ENCODE measurements at regions not wholly inside any gene's neighbourhood (a gene's known extent, or its start where the extent isn't known, plus 50 kb on each side); places are given as distances from the start of the nearest gene placed in this dataset.

DNA sequence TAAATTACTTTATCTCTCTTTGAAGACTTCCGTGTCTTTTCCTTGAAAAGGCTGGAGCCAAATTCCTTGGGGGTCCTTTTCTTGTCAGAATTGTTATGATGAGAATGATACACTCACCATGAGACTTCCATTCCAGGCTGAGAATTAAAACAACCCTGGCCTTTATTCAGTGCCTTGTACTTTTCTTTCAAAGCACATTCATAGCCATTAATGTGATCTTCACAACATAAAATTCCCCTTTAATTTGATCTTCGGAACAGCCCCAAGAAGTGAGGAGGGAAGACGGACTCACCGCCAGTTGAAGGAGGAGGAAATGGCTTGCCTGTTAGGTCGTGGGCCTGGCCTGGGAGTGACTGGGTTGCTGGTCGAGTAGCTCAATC, 127.3 kb downstream of the DDX1 start:
- Mint-ChIP-seq H3K27me3 (no peaks in the 10 kb centered on the region), H3K27ac (no peak overlapping the region), H3K9me3 (no peaks in the 10 kb centered on the region), H3K4me1 (no peaks in the 10 kb centered on the region), H3K4me3 (no peak overlapping the region), H3K36me3 (ENCODE audit: low read depth) (no peaks in the 10 kb centered on the region)
- CTCF ChIA-PET, result no interaction called here
- POLR2A ChIA-PET, result no interaction called here
- DNase-seq, result no peak

DNA sequence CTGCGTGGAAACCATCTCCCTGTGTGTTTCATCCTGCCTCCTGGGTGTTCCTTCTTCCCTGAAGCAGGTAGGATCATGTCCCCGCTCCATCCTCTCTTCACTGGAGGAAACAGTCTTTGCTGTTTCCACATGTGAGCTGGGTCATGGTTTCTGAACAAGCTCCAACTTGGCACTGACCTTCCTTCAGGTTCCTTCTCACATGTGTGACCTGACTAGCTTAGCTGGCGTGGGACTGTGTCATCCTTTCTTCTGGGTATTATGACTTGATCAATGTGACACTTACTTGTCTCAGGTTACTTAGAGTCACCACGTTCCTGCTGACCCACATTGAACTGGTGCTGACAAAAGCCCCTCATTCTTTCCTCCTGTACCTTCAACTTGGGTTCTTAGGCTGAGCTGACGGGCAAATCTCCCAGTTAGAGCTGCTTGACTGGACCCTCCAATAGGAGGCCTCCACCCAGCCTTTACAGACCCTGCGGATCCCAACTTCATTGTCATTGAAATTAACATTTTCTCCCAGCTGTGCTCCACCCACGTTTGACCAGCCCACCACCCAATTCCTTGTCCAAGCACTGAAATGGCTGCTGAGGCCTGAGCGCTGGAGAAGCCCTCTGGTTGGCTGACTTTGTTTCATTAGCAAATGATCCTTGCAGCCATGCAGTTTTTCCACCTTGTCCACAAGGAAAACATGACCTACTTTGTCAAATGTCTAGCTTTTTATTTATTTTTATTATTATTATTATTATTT, 128.1 kb downstream of the DDX1 start:
- no peak overlapping the region for H3K27ac Mint-ChIP-seq
- no peak overlapping the region for H3K4me3 Mint-ChIP-seq
- H3K4me1 Mint-ChIP-seq, result no peaks in the 10 kb centered on the region
- H3K9me3 Mint-ChIP-seq, result no peaks in the 10 kb centered on the region
- H3K36me3 Mint-ChIP-seq (ENCODE audit: low read depth), result no peaks in the 10 kb centered on the region
- no peaks in the 10 kb centered on the region for H3K27me3 Mint-ChIP-seq
- CTCF ChIA-PET, result no interaction called here
- no peak for DNase-seq
- POLR2A ChIA-PET, result no interaction called here

- H3K9me3 Mint-ChIP-seq, result no peaks in the 10 kb centered on the region
- no peaks in the 10 kb centered on the region for H3K4me1 Mint-ChIP-seq
- DNase-seq, result no peak
- no peaks in the 10 kb centered on the region for H3K36me3 Mint-ChIP-seq (ENCODE audit: low read depth)
- no peak overlapping the region for H3K27ac Mint-ChIP-seq
- ChIA-PET CTCF (no interaction called here), POLR2A (no interaction called here)
- no peak overlapping the region for H3K4me3 Mint-ChIP-seq
- no peaks in the 10 kb centered on the region for H3K27me3 Mint-ChIP-seq
Observed at GRCh38 chr2:15720561-15721307, 129.1 kb downstream of the DDX1 start.

DNA sequence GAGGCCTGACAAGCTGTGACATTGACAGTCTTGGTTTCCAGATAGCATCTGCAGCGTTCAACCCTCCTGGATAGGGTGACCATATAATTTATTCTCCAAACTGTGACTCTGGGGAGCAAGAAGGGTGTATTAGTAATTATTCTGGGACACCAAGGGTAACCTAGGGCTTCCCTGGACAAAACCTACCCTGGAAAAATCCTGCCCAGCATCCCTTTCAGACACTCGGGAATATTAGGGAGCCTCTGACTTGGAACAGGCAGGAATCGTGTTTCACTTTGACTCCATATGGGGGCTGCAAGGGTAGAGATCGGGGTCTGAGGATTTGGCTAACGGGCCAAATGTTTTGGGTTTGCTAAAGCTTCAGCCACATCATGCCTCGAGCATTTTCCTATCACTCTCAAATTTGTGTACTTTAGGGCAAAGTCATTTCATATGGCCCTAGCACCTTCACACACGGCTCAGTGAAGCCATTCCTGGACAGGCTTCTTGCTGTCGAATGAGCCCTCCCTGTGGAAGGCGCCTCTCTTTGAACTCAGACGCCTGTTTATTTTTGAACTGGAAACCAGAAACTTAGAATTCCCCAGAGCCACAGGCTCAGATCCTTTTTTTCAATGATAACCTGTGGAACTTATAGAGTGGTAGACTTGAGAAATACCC, 129.9 kb downstream of the DDX1 start:
- CTCF ChIA-PET, result no interaction called here
- H3K9me3 Mint-ChIP-seq, result no peaks in the 10 kb centered on the region
- no peak for DNase-seq
- H3K27ac Mint-ChIP-seq, result no peak overlapping the region
- H3K4me1 Mint-ChIP-seq, result no peaks in the 10 kb centered on the region
- H3K4me3 Mint-ChIP-seq, result no peak overlapping the region
- no peaks in the 10 kb centered on the region for H3K36me3 Mint-ChIP-seq (ENCODE audit: low read depth)
- POLR2A ChIA-PET, result no interaction called here
- no peaks in the 10 kb centered on the region for H3K27me3 Mint-ChIP-seq

GRCh38 chr2:15722980-15723379, 131.3 kb downstream of the DDX1 start:
- DNase-seq, result no peak
- Mint-ChIP-seq H3K4me3 (no peak overlapping the region), H3K9me3 (no peaks in the 10 kb centered on the region), H3K27me3 (no peaks in the 10 kb centered on the region), H3K27ac (no peak overlapping the region), H3K36me3 (ENCODE audit: low read depth) (no peaks in the 10 kb centered on the region), H3K4me1 (no peaks in the 10 kb centered on the region)
- POLR2A ChIA-PET, result no interaction called here
- CTCF ChIA-PET, result no interaction called here

GRCh38 chr2:15724235-15724634, 132.6 kb downstream of the DDX1 start:
- no peaks in the 10 kb centered on the region for H3K36me3 Mint-ChIP-seq (ENCODE audit: low read depth)
- H3K9me3 Mint-ChIP-seq, result no peaks in the 10 kb centered on the region
- no peaks in the 10 kb centered on the region for H3K27me3 Mint-ChIP-seq
- ChIA-PET POLR2A (no interaction called here), CTCF (no interaction called here)
- no peaks in the 10 kb centered on the region for H3K4me1 Mint-ChIP-seq
- no peak overlapping the region for H3K4me3 Mint-ChIP-seq
- no peak overlapping the region for H3K27ac Mint-ChIP-seq
- no peak for DNase-seq

- Mint-ChIP-seq H3K4me3 (no peak overlapping the region), H3K27me3 (no peaks in the 10 kb centered on the region), H3K9me3 (no peaks in the 10 kb centered on the region), H3K36me3 (ENCODE audit: low read depth) (no peaks in the 10 kb centered on the region), H3K4me1 (no peaks in the 10 kb centered on the region), H3K27ac (no peak overlapping the region)
- DNase-seq, result no peak
- POLR2A ChIA-PET, result no interaction called here
- CTCF ChIA-PET, result no interaction called here
Observed at GRCh38 chr2:15725101-15725781, 133.6 kb downstream of the DDX1 start.

DNA sequence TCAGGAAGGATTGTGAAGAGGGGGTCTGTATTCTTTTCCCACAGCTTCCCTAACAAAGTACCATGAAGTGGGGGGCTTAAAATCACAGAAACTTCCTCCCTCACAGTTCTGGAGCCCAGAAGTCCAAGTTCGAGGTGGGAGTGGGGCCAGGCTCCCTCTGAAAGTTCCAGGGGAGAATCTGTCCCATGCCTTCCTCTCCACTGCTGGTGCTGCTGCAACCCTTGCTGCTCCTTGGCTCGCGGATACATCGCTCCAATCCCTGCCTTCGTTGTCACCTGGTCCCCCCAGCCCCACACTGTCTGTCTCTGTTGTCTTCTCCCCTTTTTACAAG, 134.1 kb downstream of the DDX1 start:
- H3K9me3 Mint-ChIP-seq, result no peaks in the 10 kb centered on the region
- no peaks in the 10 kb centered on the region for H3K36me3 Mint-ChIP-seq (ENCODE audit: low read depth)
- no peaks in the 10 kb centered on the region for H3K27me3 Mint-ChIP-seq
- H3K4me1 Mint-ChIP-seq, result no peaks in the 10 kb centered on the region
- no peak overlapping the region for H3K4me3 Mint-ChIP-seq
- H3K27ac Mint-ChIP-seq, result no peak overlapping the region
- DNase-seq, result no peak
- CTCF ChIA-PET, result no interaction called here
- POLR2A ChIA-PET, result no interaction called here

GRCh38 chr2:15726321-15727057, 134.8 kb downstream of the DDX1 start:
- Mint-ChIP-seq H3K4me3 (no peak overlapping the region), H3K27me3 (no peaks in the 10 kb centered on the region), H3K4me1 (no peaks in the 10 kb centered on the region), H3K9me3 (no peaks in the 10 kb centered on the region), H3K36me3 (ENCODE audit: low read depth) (no peaks in the 10 kb centered on the region), H3K27ac (no peak overlapping the region)
- no peak for DNase-seq
- ChIA-PET CTCF (no interaction called here), POLR2A (no interaction called here)

- CTCF ChIA-PET, result no interaction called here
- no peaks in the 10 kb centered on the region for H3K9me3 Mint-ChIP-seq
- H3K36me3 Mint-ChIP-seq (ENCODE audit: low read depth), result no peaks in the 10 kb centered on the region
- H3K4me3 Mint-ChIP-seq, result no peak overlapping the region
- H3K27ac Mint-ChIP-seq, result no peak overlapping the region
- no peak for DNase-seq
- H3K27me3 Mint-ChIP-seq, result no peaks in the 10 kb centered on the region
- POLR2A ChIA-PET, result no interaction called here
- no peaks in the 10 kb centered on the region for H3K4me1 Mint-ChIP-seq
Observed at GRCh38 chr2:15727396-15728244, 136.0 kb downstream of the DDX1 start.

DNA sequence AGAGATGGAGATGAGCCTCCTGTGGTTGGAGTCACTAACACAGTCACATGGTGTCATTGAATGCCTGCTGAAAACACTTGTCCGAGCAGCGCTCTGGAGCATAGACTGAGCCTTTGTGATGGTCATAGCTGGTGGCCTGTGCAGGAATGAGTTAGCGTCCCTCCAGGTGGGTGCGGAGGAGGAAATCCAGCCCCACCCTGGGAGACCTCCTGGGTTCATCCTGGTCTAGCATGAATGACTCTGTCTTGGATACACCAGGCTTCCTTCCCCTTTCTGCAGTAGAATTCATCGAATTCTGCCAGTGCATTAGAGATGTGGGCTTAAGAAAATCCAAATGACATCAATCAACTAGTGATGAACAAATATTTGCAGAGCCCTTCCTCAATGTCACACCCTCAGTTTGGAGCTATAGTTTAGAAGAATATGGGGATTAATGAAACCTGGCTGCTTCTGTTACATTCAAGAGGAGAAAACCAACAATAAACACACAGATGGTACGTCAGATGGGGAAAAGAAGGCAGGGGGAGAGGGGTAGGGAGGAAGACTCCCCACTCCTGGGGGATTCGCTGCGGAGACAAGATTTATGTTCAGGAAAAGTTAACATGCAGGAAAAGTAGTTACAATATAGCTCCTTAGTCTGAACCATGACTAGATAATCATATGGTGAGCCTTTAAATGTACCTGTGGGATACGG, 136.7 kb downstream of the DDX1 start:
- Mint-ChIP-seq H3K27ac (no peak overlapping the region), H3K36me3 (ENCODE audit: low read depth) (no peaks in the 10 kb centered on the region), H3K9me3 (no peaks in the 10 kb centered on the region), H3K4me3 (no peak overlapping the region), H3K4me1 (no peaks in the 10 kb centered on the region), H3K27me3 (no peaks in the 10 kb centered on the region)
- ChIA-PET CTCF (no interaction called here), POLR2A (no interaction called here)
- no peak for DNase-seq

- Mint-ChIP-seq H3K4me3 (no peak overlapping the region), H3K9me3 (no peaks in the 10 kb centered on the region), H3K36me3 (ENCODE audit: low read depth) (no peaks in the 10 kb centered on the region), H3K4me1 (no peaks in the 10 kb centered on the region), H3K27me3 (no peaks in the 10 kb centered on the region), H3K27ac (no peak overlapping the region)
- ChIA-PET CTCF (no interaction called here), POLR2A (no interaction called here)
- DNase-seq, result no peak
Observed at GRCh38 chr2:15729001-15729400, 137.3 kb downstream of the DDX1 start.

All from activated CD4-positive, alpha-beta memory T cell treated with anti-CD3 and anti-CD28 coated beads, Interleukin-2, amount 10 ng/mL, durations not matched to agents 7 days and 5 days (primary cell).